Vagina (tissue), 2 donors: ENCODE measurements at regions not wholly inside any gene's neighbourhood (a gene's known extent, or its start where the extent isn't known, plus 50 kb on each side); places are given as distances from the start of the nearest gene placed in this dataset.

Experiments
- DNase-seq, 2 donors: peaks; one replicate each; pipeline ENCODE4 v3.0.0-alpha.2; 2017; ENCODE audit errors: extremely low spot score in 2 of 2
- H3K27ac ChIP-seq: fragments of 200-600 bp; sonication (generic); one replicate; pipeline ENCODE4 v1.5.1; 2019
- H3K27me3 ChIP-seq: fragments of 200-600 bp; sonication (generic); one replicate; pipeline ENCODE4 v1.5.1; 2019
- H3K36me3 ChIP-seq, 2 donors: fragments of 200-600 bp; sonication (generic); one replicate each; pipeline ENCODE4 v1.5.1; 2017 to 2019
- H3K4me1 ChIP-seq: fragments of 200-600 bp; sonication (generic); one replicate; pipeline ENCODE4 v1.5.1; 2019
- H3K4me3 ChIP-seq, 2 donors: fragments of 200-600 bp; sonication (generic); 1 replicate in 1 of 2; 2 replicates in 1 of 2; pipeline ENCODE4 v1.5.1; 2016 to 2019
- H3K9me3 ChIP-seq: fragments of 200-600 bp; sonication (generic); one replicate; pipeline ENCODE4 v1.5.1; 2019
- POLR2A ChIP-seq, 2 donors: fragments of 450-650 bp; IDR thresholded peaks; one replicate each; pipeline ENCODE4 v1.6.1; 2017; ENCODE audit warnings: antibody characterized with exemption in 2 of 2, mild to moderate bottlenecking in 2 of 2, moderate library complexity in 2 of 2
- POLR2AphosphoS5 ChIP-seq, 2 donors: sonication (generic); formaldehyde crosslinking; IDR thresholded peaks; one replicate each; pipeline ENCODE4 v1.9.0; 2017; ENCODE audit warnings: antibody characterized with exemption in 2 of 2, mild to moderate bottlenecking in 2 of 2, low read depth in 1 of 2; ENCODE audit not compliant: insufficient read depth in 1 of 2
- intact Hi-C: fragments of 100-400 bp; cut with DNase I; formaldehyde crosslinking; loops from one replicate; pipeline ENCODE4 v1.15.1; 2023
- TF ChIP-seq, protein P1 (sequence below), 3 experiments: fragments of 450-650 bp in 2 of 3; fragments of 200-600 bp in 1 of 3; sonication (generic) in 1 of 3; IDR thresholded peaks; one replicate each; pipeline ENCODE4 v1.5.1; 2017 to 2019; ENCODE audit warnings: antibody characterized with exemption in 3 of 3, mild to moderate bottlenecking in 2 of 3, moderate library complexity in 2 of 3

DNA sequence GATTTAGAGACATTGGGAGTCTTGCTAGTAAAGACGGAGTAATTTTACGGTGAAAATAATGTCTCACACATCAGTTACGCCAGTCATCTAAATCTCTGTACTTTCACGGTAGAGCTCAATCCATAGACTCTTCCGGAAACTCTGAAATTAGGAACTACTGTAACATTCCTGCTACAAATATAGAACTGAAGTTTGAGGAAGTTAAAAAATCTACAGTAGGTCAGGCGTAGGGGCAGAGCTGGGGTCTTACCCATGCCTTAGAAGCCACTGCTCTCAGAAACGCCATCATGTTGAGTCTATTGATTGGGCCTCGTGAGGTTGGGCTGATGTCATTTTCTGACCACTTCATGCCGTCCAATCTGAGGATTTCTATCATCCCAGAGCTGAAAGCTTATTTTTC is 1029.8 kb upstream of the TMEM132C start:
- H3K27ac ChIP-seq: no peak overlapping the region
- H3K9me3 ChIP-seq: no peaks in the 10 kb centered on the region
- DNase-seq: no peak
- no peaks in the 10 kb centered on the region for H3K4me1 ChIP-seq
- no peaks in the 10 kb centered on the region for H3K27me3 ChIP-seq
- H3K36me3 ChIP-seq: no peaks in the 10 kb centered on the region
- intact Hi-C loops: no loop called here
- TF ChIP-seq, protein P1, sequence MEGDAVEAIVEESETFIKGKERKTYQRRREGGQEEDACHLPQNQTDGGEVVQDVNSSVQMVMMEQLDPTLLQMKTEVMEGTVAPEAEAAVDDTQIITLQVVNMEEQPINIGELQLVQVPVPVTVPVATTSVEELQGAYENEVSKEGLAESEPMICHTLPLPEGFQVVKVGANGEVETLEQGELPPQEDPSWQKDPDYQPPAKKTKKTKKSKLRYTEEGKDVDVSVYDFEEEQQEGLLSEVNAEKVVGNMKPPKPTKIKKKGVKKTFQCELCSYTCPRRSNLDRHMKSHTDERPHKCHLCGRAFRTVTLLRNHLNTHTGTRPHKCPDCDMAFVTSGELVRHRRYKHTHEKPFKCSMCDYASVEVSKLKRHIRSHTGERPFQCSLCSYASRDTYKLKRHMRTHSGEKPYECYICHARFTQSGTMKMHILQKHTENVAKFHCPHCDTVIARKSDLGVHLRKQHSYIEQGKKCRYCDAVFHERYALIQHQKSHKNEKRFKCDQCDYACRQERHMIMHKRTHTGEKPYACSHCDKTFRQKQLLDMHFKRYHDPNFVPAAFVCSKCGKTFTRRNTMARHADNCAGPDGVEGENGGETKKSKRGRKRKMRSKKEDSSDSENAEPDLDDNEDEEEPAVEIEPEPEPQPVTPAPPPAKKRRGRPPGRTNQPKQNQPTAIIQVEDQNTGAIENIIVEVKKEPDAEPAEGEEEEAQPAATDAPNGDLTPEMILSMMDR (IDR thresholded peaks at IDR 0.05): no peak
- no peak for TF ChIP-seq POLR2AphosphoS5 (IDR thresholded peaks at IDR 0.05; ENCODE audit: insufficient read depth in 1 of 2, low read depth in 1 of 2)
- TF ChIP-seq POLR2A (IDR thresholded peaks at IDR 0.05): no peak
- H3K4me3 ChIP-seq: no peak overlapping the region

DNA sequence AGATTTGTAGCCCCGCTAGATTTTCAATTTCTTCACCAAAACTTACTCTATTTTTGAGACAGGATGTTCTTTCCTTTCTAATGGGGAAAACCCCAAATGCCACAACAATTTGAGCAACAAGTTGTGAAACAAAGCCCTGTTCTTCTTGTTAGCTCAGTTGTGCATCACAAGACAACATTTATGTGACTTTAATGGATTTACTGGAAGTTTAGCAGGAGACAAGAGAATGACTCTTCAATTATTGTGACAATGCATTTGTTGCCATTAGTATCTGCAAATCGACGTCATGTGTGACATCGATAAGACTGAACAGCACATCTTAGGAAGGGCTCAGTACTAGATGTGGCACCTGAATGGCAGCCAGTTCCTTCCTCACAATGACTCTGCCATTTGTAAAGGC is 1028.9 kb upstream of the TMEM132C start:
- no peak overlapping the region for H3K27ac ChIP-seq
- TF ChIP-seq POLR2A (IDR thresholded peaks at IDR 0.05) (no peak), POLR2AphosphoS5 (IDR thresholded peaks at IDR 0.05; ENCODE audit: insufficient read depth in 1 of 2, low read depth in 1 of 2) (no peak)
- TF ChIP-seq, protein P1 (IDR thresholded peaks at IDR 0.05): no peak
- H3K36me3 ChIP-seq: no peaks in the 10 kb centered on the region
- H3K9me3 ChIP-seq: no peaks in the 10 kb centered on the region
- intact Hi-C loops: no loop called here
- no peak overlapping the region for H3K4me3 ChIP-seq
- H3K27me3 ChIP-seq: no peaks in the 10 kb centered on the region
- no peaks in the 10 kb centered on the region for H3K4me1 ChIP-seq
- no peak for DNase-seq

DNA sequence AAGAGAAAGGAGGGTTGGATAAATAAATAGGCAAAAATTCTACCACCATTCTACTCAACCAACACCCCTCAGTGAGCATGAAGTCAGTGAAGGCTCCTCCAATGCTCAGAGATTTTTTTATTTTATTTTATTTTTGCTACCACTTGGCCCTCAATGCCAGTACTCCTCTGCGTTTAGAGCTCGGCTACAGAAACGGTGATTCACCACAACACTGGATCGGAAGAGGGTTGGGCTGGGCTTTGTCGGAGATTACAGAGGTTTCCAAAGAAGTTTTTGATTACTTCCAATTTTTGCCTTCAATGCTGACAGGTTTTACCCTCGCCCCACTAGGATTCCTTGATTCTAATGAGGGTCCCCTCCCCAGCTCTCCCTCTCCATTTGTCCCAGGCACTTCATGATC is 1027.2 kb upstream of the TMEM132C start:
- Histone ChIP-seq H3K4me3 (no peak overlapping the region), H3K27me3 (no peaks in the 10 kb centered on the region), H3K27ac (no peak overlapping the region), H3K9me3 (no peaks in the 10 kb centered on the region), H3K36me3 (no peaks in the 10 kb centered on the region), H3K4me1 (no peaks in the 10 kb centered on the region)
- intact Hi-C loops: no loop called here
- TF ChIP-seq, protein P1 (IDR thresholded peaks at IDR 0.05): no peak
- TF ChIP-seq POLR2A (IDR thresholded peaks at IDR 0.05): no peak
- TF ChIP-seq POLR2AphosphoS5 (IDR thresholded peaks at IDR 0.05; ENCODE audit: insufficient read depth in 1 of 2, low read depth in 1 of 2): no peak
- no peak for DNase-seq

DNA sequence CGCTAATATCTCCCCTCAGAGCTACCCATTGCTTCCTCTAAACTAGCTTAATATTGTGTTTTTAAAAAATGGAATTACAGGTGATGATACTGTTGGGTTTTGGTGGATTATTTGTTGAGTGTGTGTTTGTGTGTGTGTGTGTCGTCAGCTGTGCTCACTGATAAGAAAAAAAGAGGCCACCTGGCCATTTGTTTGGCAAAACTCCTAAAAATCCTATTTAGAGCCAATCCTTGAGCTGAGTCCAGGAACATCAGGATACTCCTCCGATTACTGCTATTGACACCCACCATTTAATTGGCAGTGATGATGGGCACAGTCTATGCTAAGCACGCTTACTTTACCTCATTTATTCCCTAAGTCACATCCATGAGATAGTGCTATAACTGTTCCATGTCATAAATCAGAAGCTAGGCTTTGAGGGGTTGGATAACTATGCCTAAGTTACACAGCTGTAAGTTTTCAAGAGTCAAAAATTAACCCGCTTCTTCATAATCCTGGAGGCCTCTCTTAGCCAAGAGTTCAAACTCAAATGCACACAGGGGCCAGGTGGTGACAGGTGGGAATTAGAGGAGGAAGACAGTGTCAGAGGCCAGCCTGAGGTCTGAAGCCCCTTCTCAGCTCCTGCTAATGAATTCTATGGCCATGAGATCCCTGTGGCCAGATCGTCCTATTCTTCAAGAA is 1026.6 kb upstream of the TMEM132C start:
- intact Hi-C loops: no loop called here
- no peak for TF ChIP-seq POLR2A (IDR thresholded peaks at IDR 0.05)
- no peak for TF ChIP-seq POLR2AphosphoS5 (IDR thresholded peaks at IDR 0.05; ENCODE audit: insufficient read depth in 1 of 2, low read depth in 1 of 2)
- TF ChIP-seq, protein P1 (IDR thresholded peaks at IDR 0.05): no peak
- no peak for DNase-seq
- H3K27me3 ChIP-seq: no peaks in the 10 kb centered on the region
- H3K4me1 ChIP-seq: no peaks in the 10 kb centered on the region
- no peaks in the 10 kb centered on the region for H3K36me3 ChIP-seq
- no peak overlapping the region for H3K4me3 ChIP-seq
- no peaks in the 10 kb centered on the region for H3K9me3 ChIP-seq
- H3K27ac ChIP-seq: no peak overlapping the region

DNA sequence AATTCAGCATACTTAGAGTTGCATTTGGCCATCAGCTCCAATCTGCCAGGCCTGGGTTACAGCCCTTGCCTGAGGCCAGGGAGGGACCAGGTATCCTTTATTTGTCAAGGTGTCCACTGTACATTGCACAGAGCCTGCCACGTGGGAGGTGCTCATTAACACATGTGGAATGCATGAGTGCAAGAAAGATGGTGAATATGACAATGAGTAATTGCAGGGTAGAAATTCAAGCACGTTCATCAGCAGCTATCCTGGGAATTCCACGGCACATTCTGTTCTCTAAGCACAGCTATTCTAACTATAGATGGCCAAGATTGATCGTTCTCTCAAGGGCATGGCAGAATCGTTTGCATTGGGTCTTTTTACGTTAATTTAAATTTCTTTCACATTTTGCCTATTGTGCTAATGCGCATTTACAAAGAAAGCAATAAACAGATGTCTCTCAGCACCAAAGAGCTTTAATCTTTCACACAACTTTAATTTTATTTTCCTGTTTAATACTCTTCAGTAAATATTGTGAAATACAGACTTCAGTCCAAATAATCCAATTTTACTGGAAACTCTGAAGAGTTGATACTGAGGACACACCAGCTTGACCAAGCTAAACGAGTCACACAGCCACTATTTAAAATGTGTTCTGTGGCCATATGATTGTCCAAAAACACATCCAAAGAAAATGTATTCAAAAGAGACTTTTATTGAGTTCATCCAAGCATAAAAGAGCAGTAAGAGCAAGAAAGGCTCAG is 1025.7 kb upstream of the TMEM132C start:
- DNase-seq: no peak
- no peaks in the 10 kb centered on the region for H3K9me3 ChIP-seq
- TF ChIP-seq, protein P1 (IDR thresholded peaks at IDR 0.05): no peak
- TF ChIP-seq POLR2AphosphoS5 (IDR thresholded peaks at IDR 0.05; ENCODE audit: insufficient read depth in 1 of 2, low read depth in 1 of 2) (no peak), POLR2A (IDR thresholded peaks at IDR 0.05) (no peak)
- H3K27me3 ChIP-seq: no peaks in the 10 kb centered on the region
- H3K27ac ChIP-seq: no peak overlapping the region
- intact Hi-C loops: no loop called here
- no peaks in the 10 kb centered on the region for H3K4me1 ChIP-seq
- no peak overlapping the region for H3K4me3 ChIP-seq
- H3K36me3 ChIP-seq: no peaks in the 10 kb centered on the region
